ENCODE measurements at regions not wholly inside any gene's neighbourhood (a gene's known extent, or its start where the extent isn't known, plus 50 kb on each side); places are given as distances from the start of the nearest gene placed in this dataset.

DNA sequence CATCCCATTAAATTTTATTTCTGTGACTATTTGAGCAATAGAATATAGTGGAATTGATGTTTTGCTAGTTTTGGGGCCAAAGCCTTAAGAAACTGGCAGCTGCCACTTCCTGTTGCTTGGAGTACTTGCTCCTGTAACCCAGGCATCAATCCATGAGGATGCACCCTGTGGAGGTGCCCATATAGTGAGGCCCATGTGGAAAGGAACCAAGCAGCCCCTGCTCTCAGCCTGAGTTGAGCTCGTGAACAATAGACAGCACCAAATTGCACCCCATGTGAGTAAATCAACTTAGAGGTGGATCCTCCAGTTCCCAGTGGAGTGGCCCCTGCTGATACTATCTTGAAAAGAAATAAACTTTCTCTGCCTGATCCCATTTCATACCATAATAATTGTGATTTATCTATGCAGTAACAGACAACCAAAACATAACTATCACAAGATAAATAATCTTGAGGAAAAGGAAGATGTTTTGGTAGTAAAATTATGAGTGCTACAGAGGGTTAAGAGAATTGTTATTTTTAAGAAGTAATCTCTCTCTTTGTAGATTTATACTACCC, 481.9 kb downstream of the TBC1D32 start:
- H3K36me3 ChIP-seq, result no peaks in the 10 kb centered on the region
- TF ChIP-seq POLR2AphosphoS5 (IDR thresholded peaks at IDR 0.05) (no peak), EP300 (IDR thresholded peaks at IDR 0.05) (no peak), POLR2A (IDR thresholded peaks at IDR 0.05) (no peak)
- TF ChIP-seq, protein P1, sequence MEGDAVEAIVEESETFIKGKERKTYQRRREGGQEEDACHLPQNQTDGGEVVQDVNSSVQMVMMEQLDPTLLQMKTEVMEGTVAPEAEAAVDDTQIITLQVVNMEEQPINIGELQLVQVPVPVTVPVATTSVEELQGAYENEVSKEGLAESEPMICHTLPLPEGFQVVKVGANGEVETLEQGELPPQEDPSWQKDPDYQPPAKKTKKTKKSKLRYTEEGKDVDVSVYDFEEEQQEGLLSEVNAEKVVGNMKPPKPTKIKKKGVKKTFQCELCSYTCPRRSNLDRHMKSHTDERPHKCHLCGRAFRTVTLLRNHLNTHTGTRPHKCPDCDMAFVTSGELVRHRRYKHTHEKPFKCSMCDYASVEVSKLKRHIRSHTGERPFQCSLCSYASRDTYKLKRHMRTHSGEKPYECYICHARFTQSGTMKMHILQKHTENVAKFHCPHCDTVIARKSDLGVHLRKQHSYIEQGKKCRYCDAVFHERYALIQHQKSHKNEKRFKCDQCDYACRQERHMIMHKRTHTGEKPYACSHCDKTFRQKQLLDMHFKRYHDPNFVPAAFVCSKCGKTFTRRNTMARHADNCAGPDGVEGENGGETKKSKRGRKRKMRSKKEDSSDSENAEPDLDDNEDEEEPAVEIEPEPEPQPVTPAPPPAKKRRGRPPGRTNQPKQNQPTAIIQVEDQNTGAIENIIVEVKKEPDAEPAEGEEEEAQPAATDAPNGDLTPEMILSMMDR (IDR thresholded peaks at IDR 0.05), result no peak
- H3K4me3 ChIP-seq, result no peak overlapping the region
- H3K9me3 ChIP-seq, result no peaks in the 10 kb centered on the region
- H3K27me3 ChIP-seq, result no peaks in the 10 kb centered on the region
- DNase-seq, result no peak
- intact Hi-C loops (cut with DNase I), result no loop called here
- no peaks in the 10 kb centered on the region for H3K4me1 ChIP-seq
- H3K27ac ChIP-seq, result no peak overlapping the region
- WGBS, 2 donors, result 15 to 34% methylated on average over 1 of the region's 1 CpG

DNA sequence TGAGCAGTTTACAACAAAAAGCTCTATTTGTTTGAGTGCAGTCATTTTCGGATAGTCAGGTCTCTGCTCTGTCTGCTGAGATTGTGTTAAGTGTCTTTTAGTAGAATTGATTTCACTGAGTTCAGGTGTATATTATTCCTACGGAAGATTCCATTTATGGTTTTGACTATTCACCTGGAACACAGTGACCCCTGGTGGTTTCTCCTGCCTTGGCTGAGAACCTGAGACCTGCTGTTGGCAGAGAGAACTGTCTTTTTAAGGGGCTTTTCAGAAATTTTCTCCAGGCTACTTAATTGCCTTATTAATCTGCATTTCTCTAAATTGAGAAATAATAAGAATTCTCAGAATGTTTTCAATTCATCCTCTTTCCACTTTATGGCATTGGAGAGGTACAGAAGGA, 508.0 kb downstream of the TBC1D32 start:
- TF ChIP-seq POLR2A (IDR thresholded peaks at IDR 0.05), result no peak
- TF ChIP-seq POLR2AphosphoS5 (IDR thresholded peaks at IDR 0.05), result no peak
- TF ChIP-seq, protein P1 (IDR thresholded peaks at IDR 0.05), result peak in 1 of 4 experiments; percentile 9
- TF ChIP-seq EP300 (IDR thresholded peaks at IDR 0.05), result no peak
- intact Hi-C loops (cut with DNase I), result no loop called here
- H3K9me3 ChIP-seq, result no peaks in the 10 kb centered on the region
- no peaks in the 10 kb centered on the region for H3K27me3 ChIP-seq
- H3K4me3 ChIP-seq, result no peak overlapping the region
- DNase-seq, result no peak
- H3K27ac ChIP-seq, result no peak overlapping the region
- 17 to 42% methylated on average over 2 of the region's 2 CpGs for WGBS, 2 donors
- no peaks in the 10 kb centered on the region for H3K36me3 ChIP-seq
- H3K4me1 ChIP-seq, result peaks cover 0 to 6% (median 2%) of the 10 kb centered on the region in 4 donors

DNA sequence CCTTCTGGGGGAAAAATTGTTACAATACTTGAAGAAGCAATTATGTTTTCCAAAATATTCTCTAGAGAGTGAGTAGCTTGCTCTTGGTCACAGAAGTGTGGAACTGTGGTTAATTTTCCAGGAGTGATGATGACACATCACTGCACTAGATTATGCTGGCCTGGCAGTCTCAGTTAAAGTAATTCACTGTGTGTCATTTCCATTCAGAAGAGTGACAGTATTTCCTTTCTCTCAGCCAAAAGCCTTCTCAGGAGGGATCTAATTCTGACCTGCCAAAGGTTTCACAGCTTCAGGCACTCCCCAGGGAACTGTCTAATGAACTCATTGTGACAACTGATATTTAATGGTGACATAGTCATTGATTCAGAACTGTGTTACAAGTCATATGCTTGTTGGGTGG, 517.5 kb downstream of the TBC1D32 start:
- TF ChIP-seq POLR2AphosphoS5 (IDR thresholded peaks at IDR 0.05) (no peak), POLR2A (IDR thresholded peaks at IDR 0.05) (no peak), EP300 (IDR thresholded peaks at IDR 0.05) (no peak)
- TF ChIP-seq, protein P1 (IDR thresholded peaks at IDR 0.05), result no peak
- intact Hi-C loops (cut with DNase I), result no loop called here
- no peaks in the 10 kb centered on the region for H3K9me3 ChIP-seq

DNA sequence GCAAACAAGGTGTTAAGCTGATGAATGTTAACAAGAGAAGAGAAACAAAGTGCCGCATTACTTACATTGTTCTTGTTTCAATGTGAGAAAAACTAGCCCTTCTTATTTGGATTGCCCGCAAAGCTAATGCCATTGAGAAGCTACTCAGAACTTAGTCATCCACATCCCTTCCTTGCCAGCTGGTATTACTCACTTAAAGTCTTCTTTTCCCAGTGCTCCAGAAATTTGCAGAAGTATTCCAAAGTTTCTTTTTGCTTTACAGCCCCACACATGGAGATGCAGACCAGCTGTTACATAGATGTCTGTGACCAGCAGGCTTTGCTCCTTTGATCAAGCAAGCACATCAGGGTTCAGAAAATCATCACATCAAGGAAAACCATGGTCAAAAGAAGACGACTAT, 529.0 kb downstream of the TBC1D32 start:
- Histone ChIP-seq H3K4me1 (no peaks in the 10 kb centered on the region), H3K27ac (no peak overlapping the region), H3K9me3 (no peaks in the 10 kb centered on the region), H3K36me3 (no peaks in the 10 kb centered on the region), H3K4me3 (no peak overlapping the region), H3K27me3 (no peaks in the 10 kb centered on the region)
- TF ChIP-seq POLR2A (IDR thresholded peaks at IDR 0.05) (no peak), POLR2AphosphoS5 (IDR thresholded peaks at IDR 0.05) (no peak), EP300 (IDR thresholded peaks at IDR 0.05) (no peak)
- TF ChIP-seq, protein P1 (IDR thresholded peaks at IDR 0.05), result no peak
- no peak for DNase-seq
- WGBS, 2 donors, result 68 to 69% methylated on average over 3 of the region's 3 CpGs
- intact Hi-C loops (cut with DNase I), result no loop called here

More for the DNA sequence above, 517.5 kb downstream of the TBC1D32 start:
- H3K36me3 ChIP-seq, result no peaks in the 10 kb centered on the region
- no peak for DNase-seq
- H3K4me3 ChIP-seq, result no peak overlapping the region
- no peaks in the 10 kb centered on the region for H3K4me1 ChIP-seq
- H3K27ac ChIP-seq, result no peak overlapping the region
- no peaks in the 10 kb centered on the region for H3K27me3 ChIP-seq

GRCh38 chr6:120804612-120805011, 529.7 kb downstream of the TBC1D32 start:
- no peak overlapping the region for H3K27ac ChIP-seq
- H3K27me3 ChIP-seq, result no peaks in the 10 kb centered on the region
- H3K9me3 ChIP-seq, result no peaks in the 10 kb centered on the region
- TF ChIP-seq EP300 (IDR thresholded peaks at IDR 0.05), result no peak
- TF ChIP-seq, protein P1 (IDR thresholded peaks at IDR 0.05), result no peak
- TF ChIP-seq POLR2AphosphoS5 (IDR thresholded peaks at IDR 0.05), result no peak
- TF ChIP-seq POLR2A (IDR thresholded peaks at IDR 0.05), result no peak
- WGBS, 2 donors, result 90 to 93% methylated on average over 2 of the region's 2 CpGs
- no peaks in the 10 kb centered on the region for H3K36me3 ChIP-seq
- no peak overlapping the region for H3K4me3 ChIP-seq
- intact Hi-C loops (cut with DNase I), result no loop called here
- DNase-seq, result no peak
- H3K4me1 ChIP-seq, result no peaks in the 10 kb centered on the region

All from sigmoid colon (tissue), 6 donors.